Activated T-cell treated with anti-CD3 and anti-CD28 coated beads, Interleukin-2, amount 50 U/mL, for 72 hours (primary cell): ENCODE measurements at regions not wholly inside any gene's neighbourhood (a gene's known extent, or its start where the extent isn't known, plus 50 kb on each side); places are given as distances from the start of the nearest gene placed in this dataset.

ENCODE experiments used
- ATAC-seq, 2 donors: fragments of 150-1000 bp; cut with Tn5 transposase; replicated peaks in 1 of 2; 2 replicates each; pipeline ENCODE4 v1.10.0; 2021; ENCODE audit warnings: moderate library complexity in 2 of 2, mild to moderate bottlenecking in 1 of 2
- DNase-seq, 2 donors: peaks; one replicate each; pipeline ENCODE4 v3.0.0; 2021 to 2022; ENCODE audit warnings: mixed read lengths in 1 of 2
- H3K27ac Mint-ChIP-seq: one replicate; pipeline ENCODE4 v1.8.0; 2022; ENCODE audit warnings: mild to moderate bottlenecking, moderate library complexity, mixed read lengths
- H3K27me3 Mint-ChIP-seq: one replicate; pipeline ENCODE4 v1.8.0; 2022; ENCODE audit warnings: low read depth, mixed read lengths
- H3K36me3 Mint-ChIP-seq, 2 donors: one replicate each; pipeline ENCODE4 v1.8.0; 2022; ENCODE audit warnings: mixed read lengths in 2 of 2, mild to moderate bottlenecking in 1 of 2; ENCODE audit not compliant: insufficient read depth in 2 of 2
- H3K4me1 Mint-ChIP-seq: one replicate; pipeline ENCODE4 v1.8.0; 2022; ENCODE audit warnings: low read depth, mixed read lengths
- H3K4me3 Mint-ChIP-seq, 2 donors: one replicate each; pipeline ENCODE4 v1.8.0; 2022; ENCODE audit warnings: mild to moderate bottlenecking in 2 of 2, mixed read lengths in 2 of 2, moderate library complexity in 2 of 2
- H3K9me3 Mint-ChIP-seq, 2 donors: one replicate each; pipeline ENCODE4 v1.8.0; 2022; ENCODE audit warnings: mixed read lengths in 2 of 2

DNA sequence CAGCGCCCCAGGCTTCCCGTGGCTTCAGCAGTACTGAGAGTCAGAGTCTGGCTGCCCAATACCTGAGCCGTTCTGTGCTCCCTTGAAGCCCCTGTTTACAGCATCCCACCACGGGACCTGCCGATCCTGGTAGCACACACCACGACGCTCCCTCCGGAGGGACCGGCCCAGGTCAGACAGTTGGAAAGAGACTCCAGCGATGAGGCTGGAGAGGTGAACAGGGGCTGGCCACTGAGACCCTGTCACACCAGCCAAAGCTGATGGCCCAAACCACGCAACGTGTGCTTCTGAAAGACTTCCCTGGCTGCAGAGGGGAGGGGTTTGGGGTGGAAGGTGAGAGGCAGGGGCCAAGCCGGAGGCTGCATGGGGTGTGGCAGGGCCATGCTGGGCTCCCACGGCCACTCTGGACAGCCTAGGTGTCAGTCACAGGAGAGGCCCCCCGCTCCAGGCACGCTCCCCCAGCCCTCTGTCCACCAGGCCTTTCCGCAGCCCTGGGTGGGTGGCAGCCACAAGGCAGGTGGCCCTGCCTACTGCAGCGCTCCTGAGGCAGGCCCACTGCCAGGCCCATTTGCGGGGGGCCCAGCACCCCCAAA is 140.2 kb upstream of the CHST15 start:
- H3K4me3 Mint-ChIP-seq, result no peak overlapping the region
- peaks cover 0 to 10% of the 10 kb centered on the region in 2 donors for H3K36me3 Mint-ChIP-seq
- no peak for DNase-seq
- no peak overlapping the region for H3K27ac Mint-ChIP-seq
- H3K4me1 Mint-ChIP-seq, result no peaks in the 10 kb centered on the region
- ATAC-seq, result peak in 1 of 2 donors; percentile 5
- peaks cover 11 to 14% of the 10 kb centered on the region in 2 donors for H3K9me3 Mint-ChIP-seq
- no peaks in the 10 kb centered on the region for H3K27me3 Mint-ChIP-seq

DNA sequence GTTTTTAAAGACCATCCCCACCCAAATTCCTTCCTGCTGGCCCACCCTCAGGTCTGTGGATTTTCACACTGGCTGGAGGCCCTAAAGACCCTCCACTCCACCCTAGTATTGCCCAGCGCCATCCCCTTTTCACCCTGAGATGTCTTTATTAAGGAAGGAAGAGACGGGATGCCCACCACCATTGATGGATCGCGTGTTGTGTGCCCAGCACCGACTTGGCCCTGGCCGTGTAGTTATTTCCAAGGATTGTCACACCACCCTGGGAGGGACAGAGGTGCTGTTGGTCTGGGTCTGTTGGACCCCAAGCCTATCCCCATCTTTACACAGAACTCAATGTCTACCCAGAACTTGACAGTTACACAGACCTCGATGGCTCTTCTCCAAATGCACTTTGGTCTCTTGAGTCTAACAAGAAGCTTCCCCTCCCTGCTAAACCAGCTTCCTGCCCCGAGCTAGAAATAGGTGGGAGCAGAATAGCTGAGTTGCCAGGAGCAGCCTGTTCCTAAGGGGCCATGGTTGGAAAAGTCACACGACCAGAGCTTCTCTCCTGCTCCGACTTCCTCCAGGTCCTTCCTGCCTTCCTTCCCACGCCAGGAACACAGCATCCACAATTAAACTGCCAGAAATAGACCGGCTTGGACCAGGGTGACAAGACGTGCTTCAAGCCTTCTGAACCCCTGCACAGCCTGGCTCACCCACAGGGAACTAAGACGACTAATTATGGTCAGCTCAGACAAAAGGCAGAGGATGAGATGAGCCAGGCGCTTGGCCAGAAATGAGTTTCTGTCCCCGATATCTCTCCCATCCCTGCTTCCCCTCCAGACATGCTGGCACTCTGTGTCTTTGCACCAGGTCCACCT is 139.5 kb upstream of the CHST15 start:
- Mint-ChIP-seq H3K27me3 (no peaks in the 10 kb centered on the region), H3K4me1 (no peaks in the 10 kb centered on the region), H3K27ac (no peak overlapping the region), H3K4me3 (no peak overlapping the region), H3K36me3 (peaks cover 0 to 10% of the 10 kb centered on the region in 2 donors), H3K9me3 (peaks cover 11 to 19% of the 10 kb centered on the region in 2 donors)
- ATAC-seq (peak; percentile 22 to 23), DNase-seq (no peak)

DNA sequence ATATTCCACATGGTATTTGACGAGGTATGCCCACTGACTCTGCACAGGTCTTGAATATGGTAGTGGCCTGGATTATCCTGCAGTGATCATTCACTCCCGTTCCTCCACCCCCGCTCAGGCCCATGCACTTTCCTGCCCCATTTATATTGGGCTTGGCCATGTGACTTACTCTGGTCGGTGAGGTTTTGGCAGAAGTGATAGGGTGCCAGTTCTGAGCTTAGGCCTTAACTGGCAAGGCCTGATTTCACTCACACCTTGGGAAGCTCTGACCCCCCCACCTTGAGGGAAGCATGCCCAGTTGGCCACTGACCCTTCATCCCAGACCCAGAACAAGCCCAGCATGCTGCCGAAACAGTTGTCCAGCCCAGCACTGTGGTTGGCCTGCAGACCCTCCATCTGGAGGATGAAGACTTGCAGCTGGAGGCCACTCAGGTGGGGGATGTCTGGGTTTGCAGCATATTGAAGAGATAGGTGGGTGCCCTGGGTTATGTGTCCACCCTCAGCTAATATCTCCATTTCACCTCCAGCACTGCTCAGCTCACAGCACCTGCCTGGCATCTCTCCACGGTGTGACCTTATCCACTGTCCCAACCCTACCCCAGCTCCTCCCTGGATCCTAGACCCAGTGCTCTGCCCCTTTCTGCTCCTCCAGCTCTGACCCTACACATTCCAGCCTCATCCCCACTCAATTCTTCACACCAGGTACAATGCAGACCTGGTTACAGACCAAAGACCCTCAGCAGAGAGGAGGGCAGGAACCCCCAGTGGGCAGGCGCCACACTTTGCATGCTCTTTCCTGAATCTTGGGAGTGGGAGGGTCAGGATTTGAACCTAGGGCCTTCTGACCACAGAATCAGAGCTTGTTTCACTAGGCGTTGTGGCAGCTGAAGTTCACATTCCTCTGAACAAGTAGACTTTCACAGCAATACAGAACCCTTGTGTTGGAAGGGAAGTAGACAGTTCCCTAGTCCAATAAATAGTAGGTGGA is 138.1 kb upstream of the CHST15 start:
- H3K9me3 Mint-ChIP-seq, result peaks cover 21 to 28% of the 10 kb centered on the region in 2 donors
- H3K4me3 Mint-ChIP-seq, result peak overlapping the region in 1 of 2 donors; percentile 10
- no peaks in the 10 kb centered on the region for H3K4me1 Mint-ChIP-seq
- H3K36me3 Mint-ChIP-seq, result peaks cover 2 to 16% of the 10 kb centered on the region in 2 donors
- peak overlapping the region; percentile 89 for H3K27ac Mint-ChIP-seq
- DNase-seq (peak; percentile 38 to 84), ATAC-seq (peak; percentile 71 to 73)
- no peaks in the 10 kb centered on the region for H3K27me3 Mint-ChIP-seq

DNA sequence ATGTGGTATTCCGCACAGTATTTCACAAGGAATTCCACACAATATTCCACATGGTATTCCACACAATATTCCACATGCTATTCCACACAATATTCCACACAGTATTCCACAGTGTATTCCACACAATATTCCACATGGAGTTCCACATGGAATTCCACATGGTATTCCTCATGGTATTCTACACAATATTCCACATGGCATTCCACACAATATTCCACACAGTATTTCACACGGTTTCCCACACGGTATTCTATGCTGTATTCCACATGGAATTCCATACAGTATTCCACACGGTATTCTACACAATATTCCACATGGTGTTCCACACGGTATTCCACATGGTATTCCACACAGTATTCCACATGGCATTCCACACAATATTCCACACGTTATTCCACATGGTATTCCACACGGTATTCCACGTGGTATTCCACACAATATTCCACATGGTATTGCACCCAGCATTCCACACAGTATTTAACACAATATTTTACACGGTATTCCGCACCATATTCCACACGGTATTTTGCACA is 137.3 kb upstream of the CHST15 start:
- Mint-ChIP-seq H3K27me3 (no peaks in the 10 kb centered on the region), H3K27ac (peak overlapping the region; percentile 89), H3K36me3 (peaks cover 2 to 21% of the 10 kb centered on the region in 2 donors), H3K4me1 (peaks cover 4% of the 10 kb centered on the region), H3K4me3 (peak overlapping the region in 1 of 2 donors; percentile 10), H3K9me3 (peaks cover 28 to 32% of the 10 kb centered on the region in 2 donors)
- ATAC-seq (no peak), DNase-seq (no peak)

DNA sequence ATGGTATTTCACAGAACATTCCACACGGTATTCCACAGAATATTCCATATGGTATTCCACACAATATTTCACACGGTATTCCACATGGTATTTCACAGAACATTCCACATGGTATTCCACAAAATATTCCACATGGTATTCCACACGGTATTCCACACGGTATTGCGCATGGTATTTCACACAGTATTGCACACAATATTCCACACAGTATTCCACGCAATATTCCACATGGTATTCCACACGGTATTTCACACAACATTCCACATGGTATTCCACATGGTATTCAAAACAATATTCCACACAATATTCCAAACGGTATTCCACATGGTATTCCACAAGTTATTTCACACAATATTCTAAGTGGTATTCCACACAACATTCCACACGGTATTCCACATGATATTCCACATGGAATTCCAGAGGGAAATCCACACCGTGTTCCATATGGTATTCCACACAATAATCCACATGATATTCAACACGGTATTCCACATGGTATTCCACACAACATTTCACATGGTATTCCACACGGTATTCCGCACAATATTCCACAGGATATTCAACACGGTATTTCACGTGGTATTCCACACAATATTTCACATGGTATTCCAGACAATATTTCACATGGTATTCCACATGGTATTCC is 136.7 kb upstream of the CHST15 start:
- Mint-ChIP-seq H3K36me3 (peaks cover 2 to 21% of the 10 kb centered on the region in 2 donors), H3K4me1 (peaks cover 4% of the 10 kb centered on the region), H3K27me3 (no peaks in the 10 kb centered on the region), H3K9me3 (peaks cover 28 to 32% of the 10 kb centered on the region in 2 donors), H3K27ac (peak overlapping the region; percentile 89), H3K4me3 (no peak overlapping the region)
- ATAC-seq, result no peak
- DNase-seq, result no peak

DNA sequence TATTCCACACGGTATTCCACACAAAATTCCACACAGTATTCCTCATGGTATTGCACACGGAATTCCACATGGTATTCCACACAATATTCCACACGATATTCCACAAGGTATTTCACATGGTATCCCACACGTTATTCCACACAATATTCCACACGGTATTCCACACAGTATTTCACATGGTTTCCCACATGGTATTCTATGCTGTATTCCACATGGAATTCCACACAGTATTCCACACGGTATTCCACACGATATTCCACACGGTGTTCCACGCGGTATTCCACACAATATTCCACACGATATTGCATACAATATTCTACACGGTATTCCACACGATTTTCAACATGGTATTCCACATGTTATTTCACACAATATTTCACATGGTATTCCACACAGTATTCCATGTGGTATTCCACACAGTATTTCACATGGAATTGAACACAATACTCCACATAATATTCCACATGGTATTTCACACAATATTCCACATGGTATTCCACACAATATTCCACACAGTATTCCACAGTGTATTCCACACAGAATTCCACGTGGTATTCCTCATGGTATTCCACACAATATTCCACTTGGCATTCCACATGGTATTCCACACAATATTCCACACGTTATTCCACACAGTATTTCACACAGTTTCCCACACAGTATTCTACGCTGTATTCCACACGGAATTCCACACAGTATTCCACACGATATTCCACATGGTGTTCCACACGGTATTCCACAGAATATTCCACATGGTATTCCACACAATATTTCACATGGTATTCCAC is 136.0 kb upstream of the CHST15 start:
- Mint-ChIP-seq H3K27ac (peak overlapping the region; percentile 89), H3K4me3 (no peak overlapping the region), H3K27me3 (no peaks in the 10 kb centered on the region), H3K36me3 (peaks cover 2 to 21% of the 10 kb centered on the region in 2 donors), H3K4me1 (peaks cover 4% of the 10 kb centered on the region), H3K9me3 (peaks cover 28 to 32% of the 10 kb centered on the region in 2 donors)
- ATAC-seq (no peak), DNase-seq (no peak)

DNA sequence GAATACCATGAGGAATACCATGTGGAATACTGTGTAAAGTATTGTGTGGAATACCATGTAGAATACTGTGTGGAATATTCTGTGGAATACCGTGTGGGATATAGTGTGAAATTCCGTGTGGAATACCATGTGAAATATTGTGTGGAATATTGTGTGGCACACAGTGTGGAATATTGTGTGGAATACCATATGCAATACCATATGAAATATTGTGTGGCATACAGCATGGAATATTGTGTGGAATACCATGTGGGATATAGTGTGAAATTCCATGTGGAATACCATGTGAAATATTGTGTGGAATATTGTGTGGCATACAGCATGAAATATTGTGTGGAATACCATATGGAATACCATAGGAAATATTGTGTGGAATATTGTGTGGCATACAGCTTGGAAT is 135.1 kb upstream of the CHST15 start:
- Mint-ChIP-seq H3K27me3 (no peaks in the 10 kb centered on the region), H3K4me3 (no peak overlapping the region), H3K9me3 (peaks cover 28 to 32% of the 10 kb centered on the region in 2 donors), H3K36me3 (peaks cover 2 to 21% of the 10 kb centered on the region in 2 donors), H3K27ac (peak overlapping the region; percentile 97), H3K4me1 (peaks cover 4% of the 10 kb centered on the region)
- DNase-seq (no peak), ATAC-seq (no peak)

DNA sequence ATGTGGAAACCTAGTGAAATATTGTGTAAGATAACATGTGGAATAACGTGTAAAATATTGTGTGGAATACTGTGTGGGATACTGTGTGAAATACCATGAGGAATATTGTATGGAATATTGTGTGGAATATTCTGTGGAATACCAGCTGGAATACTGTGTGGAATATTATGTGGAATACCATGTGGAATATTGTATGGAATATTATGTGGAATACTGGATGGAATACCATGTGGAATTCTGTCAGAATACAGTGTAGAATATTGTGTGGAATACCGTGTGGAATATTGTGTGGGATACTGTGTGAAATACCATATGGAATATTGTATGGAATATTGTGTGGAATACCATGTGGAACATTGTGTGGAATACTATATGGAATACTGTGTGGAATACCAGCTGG is 134.6 kb upstream of the CHST15 start:
- peaks cover 28 to 32% of the 10 kb centered on the region in 2 donors for H3K9me3 Mint-ChIP-seq
- H3K36me3 Mint-ChIP-seq, result peaks cover 2 to 21% of the 10 kb centered on the region in 2 donors
- no peak for DNase-seq
- ATAC-seq, result no peak
- no peak overlapping the region for H3K4me3 Mint-ChIP-seq
- no peaks in the 10 kb centered on the region for H3K27me3 Mint-ChIP-seq
- H3K4me1 Mint-ChIP-seq, result peaks cover 4% of the 10 kb centered on the region
- H3K27ac Mint-ChIP-seq, result peak overlapping the region; percentile 97

DNA sequence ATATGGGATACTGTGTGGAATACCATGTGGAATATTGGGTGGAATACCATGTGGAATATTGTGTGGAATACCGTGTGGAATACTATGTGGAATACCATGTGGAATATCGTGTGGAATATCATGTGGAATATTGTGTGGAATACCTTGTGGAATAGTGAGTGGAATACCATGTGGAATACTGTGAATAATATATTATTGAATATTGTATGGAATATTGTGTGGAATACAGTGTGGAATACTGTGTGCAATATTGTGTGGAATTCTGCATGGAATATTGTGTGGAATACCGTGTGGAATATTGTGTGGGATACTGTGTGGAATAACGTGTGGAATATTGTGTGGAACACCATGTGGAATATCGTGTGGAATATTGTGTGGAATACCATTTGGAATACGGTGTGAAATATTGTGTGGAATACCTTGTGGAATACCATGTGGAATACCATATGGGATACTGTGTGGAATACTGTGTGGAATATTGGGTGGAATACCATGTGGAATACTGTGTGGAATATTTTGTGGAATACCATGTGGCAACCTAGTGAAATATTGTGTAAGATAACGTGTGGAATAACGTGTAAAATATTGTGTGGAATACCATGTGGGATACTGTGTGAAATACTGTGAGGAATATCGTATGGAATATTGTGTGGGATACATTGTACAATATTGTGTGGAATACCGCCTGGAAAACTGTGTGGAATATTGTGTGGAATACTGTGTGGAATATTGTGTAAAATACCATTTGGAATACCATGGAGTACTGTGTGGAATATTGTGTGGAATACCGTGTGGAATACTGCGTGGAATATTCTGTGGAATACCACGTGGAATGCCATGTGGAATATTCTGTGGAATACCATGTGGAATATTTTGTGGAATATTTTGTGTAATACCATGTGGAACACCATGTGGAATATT is 133.9 kb upstream of the CHST15 start:
- peaks cover 2 to 21% of the 10 kb centered on the region in 2 donors for H3K36me3 Mint-ChIP-seq
- ATAC-seq (no peak), DNase-seq (no peak)
- peaks cover 4% of the 10 kb centered on the region for H3K4me1 Mint-ChIP-seq
- H3K9me3 Mint-ChIP-seq, result peaks cover 28 to 32% of the 10 kb centered on the region in 2 donors
- H3K27ac Mint-ChIP-seq, result peak overlapping the region; percentile 97
- H3K4me3 Mint-ChIP-seq, result peak overlapping the region in 1 of 2 donors; percentile 45
- H3K27me3 Mint-ChIP-seq, result no peaks in the 10 kb centered on the region

DNA sequence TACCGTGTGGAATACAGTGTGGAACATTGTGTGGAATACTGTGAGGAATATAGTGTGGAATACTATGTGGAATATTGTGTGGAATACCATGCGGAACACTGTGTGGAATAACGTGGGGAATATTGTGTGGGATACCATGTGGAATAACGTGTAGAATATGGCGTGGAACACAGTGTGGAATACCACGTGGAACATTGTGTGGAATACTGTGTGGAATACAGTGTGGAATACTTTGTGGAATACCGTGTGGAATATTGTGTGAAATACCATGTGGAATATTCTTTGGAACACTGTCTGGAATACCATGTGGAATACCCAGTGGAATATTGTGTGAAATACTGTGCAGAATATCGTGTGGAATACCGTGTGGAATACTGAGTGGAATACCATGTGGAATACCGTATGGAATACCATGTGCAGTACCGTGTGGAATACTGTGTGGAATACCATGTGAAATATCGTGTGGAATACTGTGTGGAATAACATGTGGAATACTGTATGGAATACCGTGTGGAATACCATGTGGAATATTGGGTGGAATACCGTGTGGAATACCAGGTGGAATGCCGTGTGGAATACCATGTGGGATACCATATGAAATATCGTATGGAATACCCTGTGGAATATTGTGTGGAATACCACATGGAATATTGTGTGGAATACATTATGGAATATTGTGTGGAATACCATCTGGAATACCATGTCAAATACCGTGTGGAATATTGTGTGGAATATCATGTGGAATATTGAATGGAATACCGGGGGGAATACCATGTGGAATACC is 133.1 kb upstream of the CHST15 start:
- Mint-ChIP-seq H3K27ac (peak overlapping the region; percentile 97), H3K27me3 (no peaks in the 10 kb centered on the region), H3K4me3 (peak overlapping the region in 1 of 2 donors; percentile 63), H3K9me3 (peaks cover 28 to 32% of the 10 kb centered on the region in 2 donors), H3K4me1 (peaks cover 9% of the 10 kb centered on the region), H3K36me3 (peaks cover 2 to 21% of the 10 kb centered on the region in 2 donors)
- DNase-seq (no peak), ATAC-seq (no peak)
